CD4-positive, alpha-beta memory T cell (primary cell): ENCODE measurements at regions not wholly inside any gene's neighbourhood (a gene's known extent, or its start where the extent isn't known, plus 50 kb on each side); places are given as distances from the start of the nearest gene placed in this dataset.

Source experiments
- CTCF ChIA-PET: fragments of 350-600 bp; sonication (Branson Sonifier 250); formaldehyde crosslinking; loops from one replicate; lab custom pipeline; 2021; ENCODE audit warnings: inconsistent platforms; ENCODE audit not compliant: partially characterized antibody; lab: Charles Lee
- POLR2A ChIA-PET: fragments of 350-600 bp; sonication (Branson Sonifier 250); formaldehyde crosslinking; loops from one replicate; lab custom pipeline; 2021; ENCODE audit not compliant: partially characterized antibody; lab: Charles Lee
- DNase-seq, 5 donors: peaks; one replicate each; pipeline versions ENCODE4 v3.0.0 to v3.0.0-alpha.2; 2020 to 2022; ENCODE audit warnings: mixed read lengths in 1 of 5
- H3K27ac ChIP-seq: one replicate; pipeline ENCODE4 v1.7.0; 2013; ENCODE audit warnings: low read depth, low read length
- H3K27me3 ChIP-seq: 2 replicates; pipeline ENCODE4 v1.7.0; 2013; ENCODE audit warnings: mild to moderate bottlenecking, low read length, moderate library complexity; ENCODE audit not compliant: insufficient read depth
- H3K36me3 ChIP-seq: 2 replicates; pipeline ENCODE4 v1.7.0; 2013; ENCODE audit warnings: mild to moderate bottlenecking, low read length, moderate library complexity; ENCODE audit not compliant: insufficient read depth
- H3K4me1 ChIP-seq: 2 replicates; pipeline ENCODE4 v1.7.0; 2013; ENCODE audit warnings: mild to moderate bottlenecking, low read length, moderate library complexity; ENCODE audit not compliant: insufficient read depth
- H3K4me3 ChIP-seq, 2 donors: one replicate each; pipeline ENCODE4 v1.7.0; 2013; ENCODE audit warnings: low read length in 2 of 2, mild to moderate bottlenecking in 1 of 2
- H3K9me3 ChIP-seq, 2 donors: one replicate each; pipeline ENCODE4 v1.7.0; 2013; ENCODE audit warnings: low read length in 2 of 2, control low read depth in 1 of 2; ENCODE audit not compliant: control insufficient read depth in 1 of 2
- H3K27ac Mint-ChIP-seq, 7 donors: one replicate each; pipeline ENCODE4 v1.8.0; 2020 to 2021; ENCODE audit warnings: mixed read lengths in 7 of 7, mild to moderate bottlenecking in 6 of 7, inconsistent platforms in 3 of 7, moderate library complexity in 3 of 7
- H3K27me3 Mint-ChIP-seq, 2 donors: one replicate each; pipeline ENCODE4 v1.8.0; 2020 to 2021; ENCODE audit warnings: mixed read lengths in 2 of 2
- H3K36me3 Mint-ChIP-seq, 2 donors: one replicate each; pipeline ENCODE4 v1.8.0; 2020 to 2021; ENCODE audit warnings: mixed read lengths in 2 of 2, inconsistent platforms in 1 of 2, mild to moderate bottlenecking in 1 of 2
- H3K4me1 Mint-ChIP-seq, 4 donors: one replicate each; pipeline ENCODE4 v1.8.0; 2020 to 2021; ENCODE audit warnings: mixed read lengths in 4 of 4, mild to moderate bottlenecking in 1 of 4
- H3K4me3 Mint-ChIP-seq, 8 donors: one replicate each; pipeline ENCODE4 v1.8.0; 2020 to 2021; ENCODE audit warnings: mixed read lengths in 8 of 8, mild to moderate bottlenecking in 7 of 8, moderate library complexity in 6 of 8, inconsistent platforms in 3 of 8
- H3K9me3 Mint-ChIP-seq, 8 donors: one replicate each; pipeline ENCODE4 v1.8.0; 2020 to 2021; ENCODE audit warnings: mixed read lengths in 8 of 8, mild to moderate bottlenecking in 5 of 8, inconsistent platforms in 3 of 8, moderate library complexity in 1 of 8
- intact Hi-C: fragments of 100-400 bp; cut with micrococcal nuclease; formaldehyde crosslinking; loops from one replicate; pipeline ENCODE4 v1.15.1; 2023

DNA sequence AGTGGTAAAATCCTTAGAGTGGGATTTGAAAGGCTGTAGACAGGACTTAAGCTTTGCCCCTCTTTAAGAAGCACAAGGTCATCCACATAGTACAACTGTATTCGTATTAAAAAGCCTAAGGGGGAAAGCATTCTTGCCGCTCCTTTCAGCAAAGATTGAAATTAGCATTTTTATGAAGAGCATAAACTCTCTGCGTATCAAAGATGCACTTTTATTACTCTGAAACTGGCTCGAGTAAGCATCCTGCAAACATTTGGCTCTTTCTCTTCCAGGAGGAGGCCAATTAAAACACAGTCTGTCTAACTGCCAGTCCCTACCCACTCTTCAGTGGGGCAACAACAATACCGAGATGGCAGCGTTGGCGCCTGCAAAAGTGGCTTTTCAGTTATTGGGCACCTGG is 192.5 kb upstream of the TPRG1 start:
- Histone ChIP-seq H3K4me1 (peaks cover 13% of the 10 kb centered on the region), H3K27ac (no peak overlapping the region), H3K9me3 (no peaks in the 10 kb centered on the region), H3K4me3 (no peak overlapping the region), H3K36me3 (no peaks in the 10 kb centered on the region), H3K27me3 (no peaks in the 10 kb centered on the region)
- Mint-ChIP-seq H3K9me3 (no peaks in the 10 kb centered on the region), H3K27me3 (peaks cover 0 to 1% of the 10 kb centered on the region in 2 donors), H3K4me1 (peaks cover 7 to 12% (median 10%) of the 10 kb centered on the region in 4 donors), H3K27ac (no peak overlapping the region), H3K36me3 (no peaks in the 10 kb centered on the region), H3K4me3 (no peak overlapping the region)
- ChIA-PET CTCF (no interaction called here), POLR2A (no interaction called here)
- no peak for DNase-seq
- intact Hi-C loops = no loop called here

DNA sequence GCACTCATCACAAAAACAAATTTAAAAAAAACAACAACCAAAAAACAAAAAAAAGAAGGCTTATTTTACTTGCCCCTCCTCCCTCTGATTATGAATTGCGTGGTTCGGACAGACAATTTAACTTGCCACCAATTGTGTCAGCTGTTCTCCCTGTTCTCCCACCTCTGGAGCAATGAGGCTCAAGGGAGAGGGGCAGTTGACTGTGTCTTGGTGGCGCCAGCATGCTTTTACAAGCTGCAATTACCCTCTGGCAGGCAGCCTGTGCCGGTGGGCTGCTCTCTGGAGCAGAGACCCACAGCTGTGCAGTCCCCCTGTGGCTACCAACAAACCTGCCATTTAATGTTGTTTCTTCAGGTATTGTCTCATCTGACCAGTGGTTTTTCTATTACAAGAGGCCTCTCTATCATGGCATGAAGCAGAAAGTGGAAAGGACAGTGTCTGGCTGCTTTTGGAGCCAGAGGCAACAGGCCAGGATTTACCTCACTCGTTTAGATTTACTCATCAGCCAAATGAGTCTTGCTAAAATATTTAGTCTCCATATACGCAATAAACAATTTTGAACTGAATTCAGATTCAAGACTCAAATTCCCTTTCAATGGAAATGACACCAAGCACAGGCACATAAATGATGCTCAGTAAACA is 192.0 kb upstream of the TPRG1 start:
- H3K4me1 Mint-ChIP-seq = peaks cover 6 to 8% (median 6%) of the 10 kb centered on the region in 4 donors
- POLR2A ChIA-PET = no interaction called here
- H3K27me3 Mint-ChIP-seq = peaks cover 0 to 1% of the 10 kb centered on the region in 2 donors
- no peak for DNase-seq
- intact Hi-C loops = no loop called here
- no peak overlapping the region for H3K27ac Mint-ChIP-seq
- no peaks in the 10 kb centered on the region for H3K9me3 ChIP-seq
- H3K4me3 ChIP-seq = no peak overlapping the region
- H3K36me3 ChIP-seq = no peaks in the 10 kb centered on the region
- no peak overlapping the region for H3K4me3 Mint-ChIP-seq
- no peak overlapping the region for H3K27ac ChIP-seq
- CTCF ChIA-PET = no interaction called here
- no peaks in the 10 kb centered on the region for H3K9me3 Mint-ChIP-seq
- no peaks in the 10 kb centered on the region for H3K27me3 ChIP-seq
- peaks cover 8% of the 10 kb centered on the region for H3K4me1 ChIP-seq
- no peaks in the 10 kb centered on the region for H3K36me3 Mint-ChIP-seq

DNA sequence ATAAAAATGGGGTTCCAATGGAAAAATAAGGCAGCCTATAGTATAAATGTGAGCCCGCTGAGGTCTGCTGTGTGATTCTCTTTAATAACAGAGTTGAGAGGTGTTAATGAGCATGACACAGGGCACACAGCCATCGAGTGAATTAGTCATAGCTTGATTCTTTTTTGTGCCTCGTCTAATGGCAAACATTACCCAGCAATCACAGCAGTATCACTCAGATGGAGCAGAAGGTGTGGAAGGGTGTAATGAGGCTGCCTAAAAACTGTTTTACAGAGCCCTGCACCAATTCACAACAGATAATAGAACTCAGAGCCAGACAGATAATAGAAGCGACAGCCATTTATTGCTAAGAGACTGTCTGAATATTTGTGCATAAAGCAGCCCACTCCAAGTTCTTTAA is 178.6 kb upstream of the TPRG1 start:
- Mint-ChIP-seq H3K4me3 (no peak overlapping the region), H3K4me1 (no peaks in the 10 kb centered on the region), H3K9me3 (no peaks in the 10 kb centered on the region), H3K27ac (no peak overlapping the region), H3K27me3 (peaks cover 5% of the 10 kb centered on the region in 2 donors), H3K36me3 (no peaks in the 10 kb centered on the region)
- Histone ChIP-seq H3K36me3 (no peaks in the 10 kb centered on the region), H3K27me3 (no peaks in the 10 kb centered on the region), H3K4me1 (no peaks in the 10 kb centered on the region), H3K9me3 (no peaks in the 10 kb centered on the region), H3K27ac (no peak overlapping the region), H3K4me3 (no peak overlapping the region)
- ChIA-PET CTCF (interaction anchor here (1.2 kb wide), 1 partner anchor 1250 kb away, joined by 3 read pairs; no protein-coding TSS in a partner anchor), POLR2A (no interaction called here)
- intact Hi-C loops = no loop called here
- DNase-seq = no peak

DNA sequence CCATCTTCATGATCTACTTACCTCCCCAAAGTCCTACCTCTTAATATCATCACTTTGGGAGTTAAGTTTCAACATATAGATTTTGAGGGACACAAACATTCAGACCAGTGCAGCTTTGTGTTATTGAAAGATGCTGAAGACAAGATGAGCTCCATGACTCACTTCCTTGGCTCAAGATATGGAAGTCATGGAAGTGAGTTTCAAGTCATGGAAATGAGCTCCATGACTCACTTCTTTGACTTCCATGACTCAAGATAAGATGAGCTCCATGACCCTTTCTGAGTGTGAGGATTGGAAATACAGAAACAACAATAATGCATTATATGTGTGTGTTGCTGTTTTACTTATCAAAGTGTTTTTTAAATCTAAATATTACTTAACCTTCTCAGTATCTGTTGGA is 170.2 kb upstream of the TPRG1 start:
- H3K36me3 Mint-ChIP-seq = no peaks in the 10 kb centered on the region
- no peak overlapping the region for H3K27ac Mint-ChIP-seq
- ChIA-PET CTCF (interaction anchor here (1.8 to 2.2 kb wide), 2 partner anchors 25 to 1262 kb away, joined by 5 to 7 read pairs; no protein-coding TSS in a partner anchor), POLR2A (no interaction called here)
- no peak for DNase-seq
- intact Hi-C loops = no loop called here
- no peak overlapping the region for H3K27ac ChIP-seq
- no peaks in the 10 kb centered on the region for H3K9me3 Mint-ChIP-seq
- no peaks in the 10 kb centered on the region for H3K27me3 ChIP-seq
- no peaks in the 10 kb centered on the region for H3K4me1 ChIP-seq
- no peaks in the 10 kb centered on the region for H3K9me3 ChIP-seq
- H3K4me3 Mint-ChIP-seq = no peak overlapping the region
- no peaks in the 10 kb centered on the region for H3K36me3 ChIP-seq
- H3K4me3 ChIP-seq = no peak overlapping the region
- no peaks in the 10 kb centered on the region for H3K4me1 Mint-ChIP-seq
- H3K27me3 Mint-ChIP-seq = no peaks in the 10 kb centered on the region

DNA sequence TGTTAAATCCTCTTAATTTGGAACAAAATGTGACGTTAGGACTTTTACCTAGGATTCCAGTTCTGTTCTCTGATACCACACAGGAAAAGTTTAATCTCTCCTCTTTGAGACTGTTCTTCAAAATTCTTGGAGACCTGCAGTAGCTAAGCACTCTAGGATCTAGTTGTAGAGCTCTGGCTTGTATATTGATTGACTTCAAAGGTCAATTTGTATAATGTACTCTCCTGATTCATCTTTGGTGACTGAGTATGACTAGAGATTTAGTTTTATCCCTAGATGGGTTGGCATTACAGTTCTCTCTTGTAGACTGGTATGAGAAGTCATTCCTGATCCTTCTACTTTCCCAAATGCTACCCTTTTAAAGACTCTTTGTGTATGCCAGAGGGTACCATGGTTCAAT is 168.4 kb upstream of the TPRG1 start:
- intact Hi-C loops = no loop called here
- H3K27ac Mint-ChIP-seq = no peak overlapping the region
- POLR2A ChIA-PET = no interaction called here

DNA sequence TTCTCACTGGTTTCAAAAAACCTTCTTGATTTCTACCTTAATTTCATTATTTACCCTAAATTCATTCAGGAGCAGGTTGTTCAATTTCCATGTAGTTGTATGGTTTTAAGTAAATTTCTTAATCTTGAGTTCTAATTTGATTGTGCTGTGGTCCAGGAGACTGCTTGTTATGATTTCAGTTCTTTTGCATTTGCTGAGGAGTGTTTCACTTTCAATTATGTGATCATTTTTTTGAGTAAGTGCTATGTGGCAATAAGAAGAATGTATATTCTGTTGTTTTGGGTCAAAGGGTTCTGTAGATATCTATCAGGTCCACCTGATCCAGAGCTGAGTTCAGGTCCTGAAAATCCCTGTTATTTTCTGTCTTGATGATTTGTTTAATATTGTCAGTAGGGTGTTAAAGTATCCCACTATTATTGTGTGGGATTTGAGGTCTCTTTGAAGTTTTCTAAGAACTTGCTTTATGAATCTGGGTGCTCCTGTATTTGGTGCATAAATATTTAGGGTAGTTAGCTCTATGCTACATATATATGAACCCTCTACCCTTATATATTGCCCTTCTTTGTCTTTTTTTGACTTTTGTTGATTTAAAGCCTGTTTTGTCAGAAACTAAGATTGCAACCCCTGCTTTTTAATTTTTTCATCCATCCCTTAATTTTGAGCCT is 158.4 kb upstream of the TPRG1 start:
- no peaks in the 10 kb centered on the region for H3K27me3 ChIP-seq
- no peaks in the 10 kb centered on the region for H3K36me3 ChIP-seq
- H3K27ac Mint-ChIP-seq = peak overlapping the region in 1 of 7 donors; percentile 20
- peaks cover 8% of the 10 kb centered on the region for H3K4me1 ChIP-seq
- H3K9me3 ChIP-seq = no peaks in the 10 kb centered on the region
- no peak overlapping the region for H3K4me3 ChIP-seq
- no peak overlapping the region for H3K27ac ChIP-seq
- DNase-seq = no peak
- intact Hi-C loops = no loop called here
- peaks cover 2 to 29% (median 14%) of the 10 kb centered on the region in 8 donors for H3K9me3 Mint-ChIP-seq
- POLR2A ChIA-PET = no interaction called here
- H3K4me3 Mint-ChIP-seq = peak overlapping the region in 1 of 8 donors; percentile 11
- peaks cover 0 to 1% of the 10 kb centered on the region in 2 donors for H3K27me3 Mint-ChIP-seq
- peaks cover 1 to 11% of the 10 kb centered on the region in 2 donors for H3K36me3 Mint-ChIP-seq
- H3K4me1 Mint-ChIP-seq = peaks cover 10 to 21% (median 12%) of the 10 kb centered on the region in 4 donors
- CTCF ChIA-PET = no interaction called here

More for the DNA sequence above, 168.4 kb upstream of the TPRG1 start:
- Mint-ChIP-seq H3K9me3 (peaks cover 0 to 2% (median 0%) of the 10 kb centered on the region in 8 donors), H3K36me3 (no peaks in the 10 kb centered on the region), H3K4me3 (no peak overlapping the region), H3K27me3 (no peaks in the 10 kb centered on the region), H3K4me1 (no peaks in the 10 kb centered on the region)
- Histone ChIP-seq H3K27me3 (no peaks in the 10 kb centered on the region), H3K27ac (no peak overlapping the region), H3K9me3 (no peaks in the 10 kb centered on the region), H3K4me3 (no peak overlapping the region), H3K36me3 (no peaks in the 10 kb centered on the region), H3K4me1 (no peaks in the 10 kb centered on the region)
- CTCF ChIA-PET = interaction anchor here (2.2 kb wide), 1 partner anchor 1263 kb away, joined by 7 read pairs; no protein-coding TSS in a partner anchor
- DNase-seq = no peak

DNA sequence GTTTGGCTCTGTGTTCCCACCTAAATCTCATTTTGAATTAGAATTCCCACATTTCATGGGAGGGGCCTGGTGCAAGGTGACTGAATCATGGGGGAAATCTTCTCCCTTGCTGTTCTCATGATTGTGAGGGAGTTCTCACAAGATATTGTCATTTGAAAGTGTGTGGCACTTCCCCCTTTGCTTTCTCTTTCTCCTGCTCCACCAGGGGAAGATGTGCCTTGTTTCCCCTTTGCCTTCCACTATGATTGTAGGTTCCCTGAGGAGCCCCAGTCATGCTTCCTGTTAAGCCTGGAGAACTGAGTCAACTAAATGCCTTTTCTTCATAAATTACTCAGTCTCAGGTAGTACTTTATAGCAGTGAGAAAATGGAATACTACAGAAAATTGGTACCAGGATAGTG is 157.2 kb upstream of the TPRG1 start:
- no peak overlapping the region for H3K4me3 ChIP-seq
- Mint-ChIP-seq H3K4me3 (peak overlapping the region in 1 of 8 donors; percentile 11), H3K36me3 (peaks cover 1 to 11% of the 10 kb centered on the region in 2 donors), H3K27me3 (peaks cover 0 to 1% of the 10 kb centered on the region in 2 donors), H3K9me3 (peaks cover 2 to 29% (median 14%) of the 10 kb centered on the region in 8 donors), H3K4me1 (peaks cover 10 to 21% (median 12%) of the 10 kb centered on the region in 4 donors), H3K27ac (no peak overlapping the region)
- H3K4me1 ChIP-seq = peaks cover 8% of the 10 kb centered on the region
- H3K9me3 ChIP-seq = no peaks in the 10 kb centered on the region
- no peak for DNase-seq
- ChIA-PET CTCF (no interaction called here), POLR2A (no interaction called here)
- intact Hi-C loops = no loop called here
- no peaks in the 10 kb centered on the region for H3K27me3 ChIP-seq
- H3K36me3 ChIP-seq = no peaks in the 10 kb centered on the region
- H3K27ac ChIP-seq = no peak overlapping the region
